ENCODE measurements at regions not wholly inside any gene's neighbourhood (a gene's known extent, or its start where the extent isn't known, plus 50 kb on each side); places are given as distances from the start of the nearest gene placed in this dataset.

GRCh38 chr15:37574985-37575384 is 359.5 kb upstream of the TMCO5A start:
- DNase-seq (ENCODE audit: low read depth in 1 of 2, low spot score in 1 of 2): no peak
- in situ Hi-C loops (cut with HindIII; ENCODE audit: low pct_unique_long_range_greater_than_20kb, low sequenced_read_pairs): no loop called here
- TF ChIP-seq JUND (IDR thresholded peaks at IDR 0.05; ENCODE audit: low read depth): no peak

GRCh38 chr15:37576952-37577351 is 357.5 kb upstream of the TMCO5A start:
- in situ Hi-C loops (cut with HindIII; ENCODE audit: low pct_unique_long_range_greater_than_20kb, low sequenced_read_pairs): no loop called here
- no peak for TF ChIP-seq JUND (IDR thresholded peaks at IDR 0.05; ENCODE audit: low read depth)
- no peak for DNase-seq (ENCODE audit: low read depth in 1 of 2, low spot score in 1 of 2)

- in situ Hi-C loops (cut with HindIII; ENCODE audit: low pct_unique_long_range_greater_than_20kb, low sequenced_read_pairs): no loop called here
- DNase-seq (ENCODE audit: low read depth in 1 of 2, low spot score in 1 of 2): no peak
- TF ChIP-seq JUND (IDR thresholded peaks at IDR 0.05; ENCODE audit: low read depth): no peak
These were observed 352.4 kb upstream of the TMCO5A start for GRCh38 chr15:37581866-37582532.

GRCh38 chr15:37582852-37583251 is 351.6 kb upstream of the TMCO5A start:
- in situ Hi-C loops (cut with HindIII; ENCODE audit: low pct_unique_long_range_greater_than_20kb, low sequenced_read_pairs): no loop called here
- no peak for TF ChIP-seq JUND (IDR thresholded peaks at IDR 0.05; ENCODE audit: low read depth)
- no peak for DNase-seq (ENCODE audit: low read depth in 1 of 2, low spot score in 1 of 2)

GRCh38 chr15:37586011-37586583 is 348.3 kb upstream of the TMCO5A start:
- no peak for TF ChIP-seq JUND (IDR thresholded peaks at IDR 0.05; ENCODE audit: low read depth)
- no peak for DNase-seq (ENCODE audit: low read depth in 1 of 2, low spot score in 1 of 2)
- in situ Hi-C loops (cut with HindIII; ENCODE audit: low pct_unique_long_range_greater_than_20kb, low sequenced_read_pairs): no loop called here

GRCh38 chr15:37586976-37587375 is 347.5 kb upstream of the TMCO5A start:
- no peak for DNase-seq (ENCODE audit: low read depth in 1 of 2, low spot score in 1 of 2)
- in situ Hi-C loops (cut with HindIII; ENCODE audit: low pct_unique_long_range_greater_than_20kb, low sequenced_read_pairs): no loop called here

GRCh38 chr15:37594417-37594816 is 340.0 kb upstream of the TMCO5A start:
- TF ChIP-seq JUND (IDR thresholded peaks at IDR 0.05; ENCODE audit: low read depth): no peak
- in situ Hi-C loops (cut with HindIII; ENCODE audit: low pct_unique_long_range_greater_than_20kb, low sequenced_read_pairs): no loop called here
- DNase-seq (ENCODE audit: low read depth in 1 of 2, low spot score in 1 of 2): no peak

More at GRCh38 chr15:37586976-37587375, 347.5 kb upstream of the TMCO5A start:
- TF ChIP-seq JUND (IDR thresholded peaks at IDR 0.05; ENCODE audit: low read depth): no peak

- TF ChIP-seq JUND (IDR thresholded peaks at IDR 0.05; ENCODE audit: low read depth): no peak
- no peak for DNase-seq (ENCODE audit: low read depth in 1 of 2, low spot score in 1 of 2)
These were observed 338.9 kb upstream of the TMCO5A start for GRCh38 chr15:37595426-37595970.

GRCh38 chr15:37599156-37599555 is 335.3 kb upstream of the TMCO5A start:
- in situ Hi-C loops (cut with HindIII; ENCODE audit: low pct_unique_long_range_greater_than_20kb, low sequenced_read_pairs): no loop called here
- DNase-seq (ENCODE audit: low read depth in 1 of 2, low spot score in 1 of 2): no peak
- TF ChIP-seq JUND (IDR thresholded peaks at IDR 0.05; ENCODE audit: low read depth): no peak

More at GRCh38 chr15:37595426-37595970, 338.9 kb upstream of the TMCO5A start:
- in situ Hi-C loops (cut with HindIII; ENCODE audit: low pct_unique_long_range_greater_than_20kb, low sequenced_read_pairs): no loop called here

- TF ChIP-seq JUND (IDR thresholded peaks at IDR 0.05; ENCODE audit: low read depth): no peak
- DNase-seq (ENCODE audit: low read depth in 1 of 2, low spot score in 1 of 2): no peak
- in situ Hi-C loops (cut with HindIII; ENCODE audit: low pct_unique_long_range_greater_than_20kb, low sequenced_read_pairs): no loop called here
These were observed 318.2 kb upstream of the TMCO5A start for GRCh38 chr15:37616215-37616614.

- DNase-seq (ENCODE audit: low read depth in 1 of 2, low spot score in 1 of 2): no peak
- in situ Hi-C loops (cut with HindIII; ENCODE audit: low pct_unique_long_range_greater_than_20kb, low sequenced_read_pairs): no loop called here
- no peak for TF ChIP-seq JUND (IDR thresholded peaks at IDR 0.05; ENCODE audit: low read depth)
These were observed 316.1 kb upstream of the TMCO5A start for GRCh38 chr15:37618353-37618752.

- no peak for TF ChIP-seq JUND (IDR thresholded peaks at IDR 0.05; ENCODE audit: low read depth)
- in situ Hi-C loops (cut with HindIII; ENCODE audit: low pct_unique_long_range_greater_than_20kb, low sequenced_read_pairs): no loop called here
- DNase-seq (ENCODE audit: low read depth in 1 of 2, low spot score in 1 of 2): no peak
These were observed 314.9 kb upstream of the TMCO5A start for GRCh38 chr15:37619358-37620042.

- in situ Hi-C loops (cut with HindIII; ENCODE audit: low pct_unique_long_range_greater_than_20kb, low sequenced_read_pairs): no loop called here
- no peak for DNase-seq (ENCODE audit: low read depth in 1 of 2, low spot score in 1 of 2)
- TF ChIP-seq JUND (IDR thresholded peaks at IDR 0.05; ENCODE audit: low read depth): no peak
These were observed 308.9 kb upstream of the TMCO5A start for GRCh38 chr15:37625576-37625975.

All from T47D (cell line).